Fibroblast of lung (primary cell): ENCODE measurements at regions not wholly inside any gene's neighbourhood (a gene's known extent, or its start where the extent isn't known, plus 50 kb on each side); places are given as distances from the start of the nearest gene placed in this dataset.

ENCODE experiments used
- DNase-seq, 2 donors: peaks; one replicate each; pipeline versions ENCODE4 v3.0.0 to v3.0.0-alpha.2; 2010; ENCODE audit warnings: low read depth in 2 of 2
- H2AFZ ChIP-seq: 2 replicates; pipeline ENCODE4 v1.5.1; 2012; ENCODE audit warnings: low read length, control low read depth, inconsistent platforms
- H3K27ac ChIP-seq: 2 replicates; pipeline ENCODE4 v1.5.1; 2011; ENCODE audit warnings: low read length, control low read depth; ENCODE audit not compliant: insufficient read depth
- H3K27me3 ChIP-seq: 2 replicates; pipeline ENCODE4 v1.5.1; 2011; ENCODE audit warnings: mild to moderate bottlenecking, low read length; ENCODE audit not compliant: control insufficient read depth, insufficient read depth
- H3K36me3 ChIP-seq: 2 replicates; pipeline ENCODE4 v1.5.1; 2011; ENCODE audit warnings: low read length; ENCODE audit not compliant: control insufficient read depth, insufficient read depth
- H3K4me1 ChIP-seq: 2 replicates; pipeline ENCODE4 v1.5.1; 2011; ENCODE audit warnings: low read length; ENCODE audit not compliant: control insufficient read depth, insufficient read depth; ENCODE audit errors: extremely low read depth
- H3K4me2 ChIP-seq: 2 replicates; pipeline ENCODE4 v1.5.1; 2011; ENCODE audit warnings: low read length, control low read depth; ENCODE audit not compliant: insufficient read depth; ENCODE audit errors: extremely low read depth
- H3K4me3 ChIP-seq, 4 experiments: fragments of 200-600 bp in 1 of 4; sonication (generic) in 1 of 4; replicated peaks in 1 of 4; 2 replicates each; pipeline ENCODE4 v1.5.1; 2011 to 2016; ENCODE audit warnings: low read length in 4 of 4, low read depth in 3 of 4, mild to moderate bottlenecking in 3 of 4, control low read depth in 2 of 4, inconsistent platforms in 1 of 4, mixed read lengths in 1 of 4; ENCODE audit not compliant: insufficient read depth in 1 of 4; ENCODE audit errors: control extremely low read depth in 1 of 4
- H3K79me2 ChIP-seq: 2 replicates; pipeline ENCODE4 v1.5.1; 2012; ENCODE audit warnings: mild to moderate bottlenecking, low read length, inconsistent platforms; ENCODE audit not compliant: control insufficient read depth, insufficient read depth
- H3K9ac ChIP-seq: 2 replicates; pipeline ENCODE4 v1.5.1; 2011; ENCODE audit warnings: mild to moderate bottlenecking, low read length, control low read depth; ENCODE audit not compliant: insufficient read depth
- H3K9me3 ChIP-seq: 2 replicates; pipeline ENCODE4 v1.5.1; 2012; ENCODE audit warnings: low read depth, low read length; ENCODE audit not compliant: control insufficient read depth, insufficient read depth
- H4K20me1 ChIP-seq: 2 replicates; pipeline ENCODE4 v1.5.1; 2011; ENCODE audit warnings: low read length; ENCODE audit not compliant: control insufficient read depth, insufficient read depth; ENCODE audit errors: extremely low read depth
- EZH2 ChIP-seq: IDR thresholded peaks from 2 replicates; pipeline ENCODE4 v1.5.1; 2012; ENCODE audit warnings: low read length, control low read depth, mild to moderate bottlenecking; ENCODE audit errors: missing control alignments
- TF ChIP-seq, protein P1 (sequence below), 2 donors: IDR thresholded peaks in 1 of 2; conservative IDR thresholded peaks in 1 of 2; 1 replicate in 1 of 2; 2 replicates in 1 of 2; pipeline ENCODE4 v1.5.1; 2011 to 2012; ENCODE audit warnings: low read length in 2 of 2, control low read depth in 1 of 2, inconsistent platforms in 1 of 2, low read depth in 1 of 2, mild to moderate bottlenecking in 1 of 2

DNA sequence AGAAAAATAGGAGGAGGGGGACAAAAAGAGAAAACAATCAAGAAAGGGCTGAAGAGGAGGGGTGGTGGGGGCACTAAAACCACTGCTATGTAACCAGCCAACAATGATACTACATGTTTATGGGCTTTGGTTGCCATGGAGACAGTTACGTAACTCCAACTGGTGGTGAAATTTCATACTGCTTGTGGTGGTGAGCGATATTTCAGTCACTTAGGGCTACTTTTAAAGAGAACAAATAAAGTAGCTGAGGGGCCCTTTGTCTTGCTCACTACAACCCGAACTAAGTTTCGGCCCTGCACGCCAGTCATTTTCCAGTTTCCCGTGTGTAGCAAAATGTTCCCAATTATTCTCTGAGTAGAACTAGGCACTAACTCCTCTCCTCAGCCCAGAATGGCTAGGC, 275.2 kb upstream of the EDA2R start:
- no peak overlapping the region for H3K4me3 ChIP-seq
- no peak for DNase-seq
- no peak overlapping the region for H2AFZ ChIP-seq
- no peaks in the 10 kb centered on the region for H3K27me3 ChIP-seq
- no peaks in the 10 kb centered on the region for H3K79me2 ChIP-seq
- no peak for TF ChIP-seq EZH2
- TF ChIP-seq, protein P1, sequence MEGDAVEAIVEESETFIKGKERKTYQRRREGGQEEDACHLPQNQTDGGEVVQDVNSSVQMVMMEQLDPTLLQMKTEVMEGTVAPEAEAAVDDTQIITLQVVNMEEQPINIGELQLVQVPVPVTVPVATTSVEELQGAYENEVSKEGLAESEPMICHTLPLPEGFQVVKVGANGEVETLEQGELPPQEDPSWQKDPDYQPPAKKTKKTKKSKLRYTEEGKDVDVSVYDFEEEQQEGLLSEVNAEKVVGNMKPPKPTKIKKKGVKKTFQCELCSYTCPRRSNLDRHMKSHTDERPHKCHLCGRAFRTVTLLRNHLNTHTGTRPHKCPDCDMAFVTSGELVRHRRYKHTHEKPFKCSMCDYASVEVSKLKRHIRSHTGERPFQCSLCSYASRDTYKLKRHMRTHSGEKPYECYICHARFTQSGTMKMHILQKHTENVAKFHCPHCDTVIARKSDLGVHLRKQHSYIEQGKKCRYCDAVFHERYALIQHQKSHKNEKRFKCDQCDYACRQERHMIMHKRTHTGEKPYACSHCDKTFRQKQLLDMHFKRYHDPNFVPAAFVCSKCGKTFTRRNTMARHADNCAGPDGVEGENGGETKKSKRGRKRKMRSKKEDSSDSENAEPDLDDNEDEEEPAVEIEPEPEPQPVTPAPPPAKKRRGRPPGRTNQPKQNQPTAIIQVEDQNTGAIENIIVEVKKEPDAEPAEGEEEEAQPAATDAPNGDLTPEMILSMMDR (conservative IDR thresholded peaks at IDR 0.05 in 1 of 2, IDR thresholded peaks at IDR 0.05 in 1 of 2; ENCODE audit: low read depth in 1 of 2, low read length in 2 of 2): no peak
- H3K4me2 ChIP-seq: no peak overlapping the region
- no peak overlapping the region for H3K27ac ChIP-seq
- H4K20me1 ChIP-seq: no peaks in the 10 kb centered on the region
- H3K4me1 ChIP-seq: no peaks in the 10 kb centered on the region
- no peaks in the 10 kb centered on the region for H3K36me3 ChIP-seq
- H3K9ac ChIP-seq: no peak overlapping the region
- no peaks in the 10 kb centered on the region for H3K9me3 ChIP-seq

DNA sequence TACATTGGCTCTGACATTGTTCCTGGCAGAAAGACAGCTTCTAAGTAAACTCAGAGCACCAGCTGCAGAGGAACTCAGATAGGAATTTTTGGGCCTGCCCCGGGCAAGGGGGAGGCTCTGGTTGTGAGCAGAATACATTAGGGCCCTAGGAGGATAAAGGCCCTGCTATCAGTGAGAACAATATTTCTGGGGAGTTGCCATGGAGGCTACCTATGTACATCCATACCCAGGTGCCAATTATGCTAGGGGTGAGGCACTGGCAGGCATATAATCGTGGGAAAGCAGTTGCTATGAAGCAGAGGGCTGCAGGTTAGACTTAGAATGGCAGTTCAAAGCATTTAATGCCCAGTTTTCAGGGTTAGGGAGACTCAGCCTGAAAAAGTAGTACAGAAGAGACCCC, 273.5 kb upstream of the EDA2R start:
- Histone ChIP-seq H3K79me2 (no peaks in the 10 kb centered on the region), H3K4me3 (no peak overlapping the region), H3K27me3 (no peaks in the 10 kb centered on the region), H3K9ac (no peak overlapping the region), H3K9me3 (no peaks in the 10 kb centered on the region), H3K4me2 (no peak overlapping the region), H4K20me1 (no peaks in the 10 kb centered on the region), H3K27ac (no peak overlapping the region), H2AFZ (no peak overlapping the region), H3K36me3 (no peaks in the 10 kb centered on the region), H3K4me1 (no peaks in the 10 kb centered on the region)
- TF ChIP-seq, protein P1 (conservative IDR thresholded peaks at IDR 0.05 in 1 of 2, IDR thresholded peaks at IDR 0.05 in 1 of 2; ENCODE audit: low read depth in 1 of 2, low read length in 2 of 2): no peak
- TF ChIP-seq EZH2: no peak
- no peak for DNase-seq

DNA sequence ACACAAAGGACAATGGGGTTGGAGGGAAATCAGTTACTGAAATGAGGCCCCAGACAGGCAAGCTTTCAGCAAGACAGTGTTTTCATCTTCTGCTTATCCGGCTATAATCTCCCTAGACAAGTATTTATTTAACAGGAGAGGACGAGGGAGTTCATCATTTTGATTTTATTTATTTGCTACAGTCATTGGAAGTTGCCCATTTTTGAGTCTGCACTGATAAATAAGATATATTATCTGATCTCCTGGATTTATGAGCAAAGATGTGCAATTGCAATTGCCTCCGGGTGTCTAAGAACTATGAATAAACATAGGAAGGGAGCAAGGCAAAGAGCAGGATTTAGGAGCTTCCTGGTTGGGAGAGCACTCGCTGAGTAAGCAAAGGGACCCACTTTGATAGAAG, 263.2 kb upstream of the EDA2R start:
- Histone ChIP-seq H3K4me2 (no peak overlapping the region), H3K36me3 (no peaks in the 10 kb centered on the region), H3K9me3 (no peaks in the 10 kb centered on the region), H3K4me1 (no peaks in the 10 kb centered on the region), H4K20me1 (no peaks in the 10 kb centered on the region), H3K79me2 (no peaks in the 10 kb centered on the region), H3K9ac (no peak overlapping the region), H2AFZ (no peak overlapping the region), H3K4me3 (no peak overlapping the region), H3K27me3 (no peaks in the 10 kb centered on the region), H3K27ac (no peak overlapping the region)
- no peak for DNase-seq
- TF ChIP-seq, protein P1 (conservative IDR thresholded peaks at IDR 0.05 in 1 of 2, IDR thresholded peaks at IDR 0.05 in 1 of 2; ENCODE audit: low read depth in 1 of 2, low read length in 2 of 2): no peak
- no peak for TF ChIP-seq EZH2
